C4-2B (cell line): ENCODE measurements at regions not wholly inside any gene's neighbourhood (a gene's known extent, or its start where the extent isn't known, plus 50 kb on each side); places are given as distances from the start of the nearest gene placed in this dataset.

Experiments used
- CTCF ChIP-seq: fragments of 450-650 bp; conservative IDR thresholded peaks from 2 replicates; pipeline ENCODE4 v1.5.1; 2017; ENCODE audit warnings: mild to moderate bottlenecking
- ZFX ChIP-seq: fragments of 450-650 bp; IDR thresholded peaks from 2 replicates; pipeline ENCODE4 v1.6.1; 2017

- TF ChIP-seq CTCF (no peak), ZFX (no peak)
Observed at GRCh38 chr4:14513471-14513870, 488.8 kb upstream of the CPEB2 start.
